Kidney epithelial cell (primary cell): ENCODE measurements at regions not wholly inside any gene's neighbourhood (a gene's known extent, or its start where the extent isn't known, plus 50 kb on each side); places are given as distances from the start of the nearest gene placed in this dataset.

ENCODE experiments used
- DNase-seq: peaks from one replicate; pipeline ENCODE4 v3.0.0-alpha.2; 2010; ENCODE audit warnings: low read depth
- H3K27me3 ChIP-seq: 2 replicates; pipeline ENCODE4 v1.6.0; 2011; ENCODE audit warnings: low read length; ENCODE audit not compliant: control insufficient read depth, insufficient read depth
- H3K36me3 ChIP-seq: 2 replicates; pipeline ENCODE4 v1.5.1; 2011; ENCODE audit warnings: low read length; ENCODE audit not compliant: control insufficient read depth, insufficient read depth
- H3K4me3 ChIP-seq: 2 replicates; pipeline ENCODE4 v1.5.1; 2011; ENCODE audit warnings: low read depth, mild to moderate bottlenecking, control low read depth, low read length
- CTCF ChIP-seq: IDR thresholded peaks from 2 replicates; pipeline ENCODE4 v1.5.1; 2011; ENCODE audit warnings: mild to moderate bottlenecking, moderate library complexity, low read length, control low read depth, inconsistent platforms; ENCODE audit not compliant: insufficient read depth, poor library complexity, severe bottlenecking

GRCh38 chr7:116436305-116436826 lies 63.2 kb upstream of the CAV2 start:
- TF ChIP-seq CTCF = no peak
- Histone ChIP-seq H3K4me3 (no peak overlapping the region), H3K36me3 (no peaks in the 10 kb centered on the region), H3K27me3 (no peaks in the 10 kb centered on the region)
- no peak for DNase-seq

- peak; percentile 4 for TF ChIP-seq CTCF
- Histone ChIP-seq H3K4me3 (no peak overlapping the region), H3K27me3 (no peaks in the 10 kb centered on the region), H3K36me3 (no peaks in the 10 kb centered on the region)
- DNase-seq = no peak
Observed at GRCh38 chr7:116438267-116438666, 61.3 kb upstream of the CAV2 start.

GRCh38 chr7:116439005-116439404 lies 60.5 kb upstream of the CAV2 start:
- no peaks in the 10 kb centered on the region for H3K36me3 ChIP-seq
- TF ChIP-seq CTCF = no peak
- H3K4me3 ChIP-seq = no peak overlapping the region
- DNase-seq = no peak
- no peaks in the 10 kb centered on the region for H3K27me3 ChIP-seq

GRCh38 chr7:116439841-116440549 lies 59.5 kb upstream of the CAV2 start:
- H3K4me3 ChIP-seq = no peak overlapping the region
- H3K27me3 ChIP-seq = no peaks in the 10 kb centered on the region
- no peaks in the 10 kb centered on the region for H3K36me3 ChIP-seq
- TF ChIP-seq CTCF = no peak
- no peak for DNase-seq

- H3K36me3 ChIP-seq = no peaks in the 10 kb centered on the region
- H3K4me3 ChIP-seq = no peak overlapping the region
- no peak for TF ChIP-seq CTCF
- DNase-seq = no peak
- H3K27me3 ChIP-seq = no peaks in the 10 kb centered on the region
Observed at GRCh38 chr7:116441534-116441933, 58.0 kb upstream of the CAV2 start.

GRCh38 chr7:116443101-116443523 lies 56.4 kb upstream of the CAV2 start:
- Histone ChIP-seq H3K4me3 (no peak overlapping the region), H3K27me3 (no peaks in the 10 kb centered on the region), H3K36me3 (no peaks in the 10 kb centered on the region)
- DNase-seq = peak; percentile 89
- TF ChIP-seq CTCF = no peak
